ENCODE measurements at regions not wholly inside any gene's neighbourhood (a gene's known extent, or its start where the extent isn't known, plus 50 kb on each side); places are given as distances from the start of the nearest gene placed in this dataset.

DNA sequence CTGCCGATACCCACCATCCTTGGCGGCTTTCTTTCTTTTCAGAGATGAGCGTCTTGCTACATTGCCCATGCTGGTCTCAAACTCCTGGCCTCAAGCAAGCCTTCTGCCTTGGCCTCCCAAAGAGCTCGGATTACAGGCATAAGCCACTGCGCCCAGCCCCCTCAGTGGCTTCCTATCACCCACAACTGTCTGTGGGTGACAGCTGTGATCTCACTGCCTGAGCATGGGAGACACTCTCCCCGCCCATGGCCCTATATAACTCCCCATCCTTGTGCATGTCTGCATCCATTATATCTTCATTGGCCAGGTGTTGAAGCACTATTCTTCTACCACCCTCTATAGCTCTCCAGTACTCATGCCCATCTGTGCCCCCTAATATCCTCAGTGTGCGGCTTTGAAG lies 76.2 kb downstream of the PTPRS start:
- no peak for TF ChIP-seq CTCF (IDR thresholded peaks at IDR 0.05)

- no peak for TF ChIP-seq CTCF (IDR thresholded peaks at IDR 0.05)
These were observed 77.0 kb downstream of the PTPRS start for GRCh38 chr19:5263615-5264014.

- no peak for TF ChIP-seq CTCF (IDR thresholded peaks at IDR 0.05)
These were observed 77.9 kb downstream of the PTPRS start for GRCh38 chr19:5262721-5263120.

DNA sequence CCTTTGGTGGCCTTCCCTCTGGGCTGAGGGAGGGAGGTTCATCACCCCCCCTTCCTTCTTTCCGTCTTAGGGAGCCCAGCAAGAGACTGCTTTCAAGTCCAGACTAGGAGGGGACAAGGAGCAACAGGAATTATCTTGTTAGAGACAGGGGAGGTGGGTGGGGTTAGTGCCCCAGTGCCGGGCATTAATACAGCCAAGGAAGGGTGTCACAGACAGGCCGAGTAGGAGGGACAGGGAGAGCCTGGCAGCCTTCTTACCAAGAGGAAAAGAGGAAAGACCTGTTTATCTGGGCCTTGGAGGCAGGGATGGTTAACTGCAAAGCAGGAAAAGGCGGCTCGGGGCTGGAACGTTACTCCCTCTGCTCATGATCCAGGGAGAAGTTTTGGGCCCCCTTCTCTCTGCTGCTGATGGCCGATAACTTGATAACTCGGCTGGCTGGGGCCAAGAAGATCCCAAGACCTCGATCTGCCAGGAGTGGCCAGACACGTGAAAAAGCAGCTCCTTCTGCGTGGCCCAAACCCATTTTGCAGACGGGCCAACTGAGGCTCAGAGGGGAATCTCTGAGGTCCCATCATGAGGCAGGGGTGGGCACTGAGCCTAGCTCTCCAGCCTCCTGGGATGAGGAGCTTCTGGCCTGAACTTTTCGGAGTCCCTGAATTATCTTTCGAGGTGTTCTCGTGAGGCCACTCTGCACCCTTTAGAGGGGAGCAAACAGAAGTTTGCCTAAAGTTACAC lies 79.3 kb downstream of the PTPRS start:
- TF ChIP-seq CTCF (IDR thresholded peaks at IDR 0.05) = no peak

GRCh38 chr19:5260381-5260967 lies 80.1 kb downstream of the PTPRS start:
- TF ChIP-seq CTCF (IDR thresholded peaks at IDR 0.05) = no peak

DNA sequence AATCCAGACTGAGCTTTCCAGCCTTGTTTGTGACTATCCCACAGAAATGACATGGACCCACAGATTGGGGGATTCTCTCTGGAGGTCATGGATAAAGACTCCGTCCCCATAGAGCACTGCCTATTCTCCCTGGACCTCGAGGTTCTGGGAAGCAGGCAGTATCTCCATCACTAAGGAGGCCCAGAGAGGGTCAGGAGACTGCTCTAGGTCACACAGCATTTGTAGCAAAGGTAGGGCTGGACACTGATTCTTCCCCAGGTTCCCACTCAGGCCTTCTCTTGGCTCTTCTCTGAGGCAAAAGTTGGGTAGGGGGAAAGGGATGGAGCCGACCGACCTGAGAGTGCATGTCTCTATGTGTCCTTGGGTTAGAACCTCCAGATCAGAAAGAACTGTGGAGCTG lies 80.9 kb downstream of the PTPRS start:
- no peak for TF ChIP-seq CTCF (IDR thresholded peaks at IDR 0.05)

- no peak for TF ChIP-seq CTCF (IDR thresholded peaks at IDR 0.05)
These were observed 83.2 kb downstream of the PTPRS start for GRCh38 chr19:5257155-5258045.

Measured in LNCAP (cell line).